ENCODE measurements at regions not wholly inside any gene's neighbourhood (a gene's known extent, or its start where the extent isn't known, plus 50 kb on each side); places are given as distances from the start of the nearest gene placed in this dataset.

DNA sequence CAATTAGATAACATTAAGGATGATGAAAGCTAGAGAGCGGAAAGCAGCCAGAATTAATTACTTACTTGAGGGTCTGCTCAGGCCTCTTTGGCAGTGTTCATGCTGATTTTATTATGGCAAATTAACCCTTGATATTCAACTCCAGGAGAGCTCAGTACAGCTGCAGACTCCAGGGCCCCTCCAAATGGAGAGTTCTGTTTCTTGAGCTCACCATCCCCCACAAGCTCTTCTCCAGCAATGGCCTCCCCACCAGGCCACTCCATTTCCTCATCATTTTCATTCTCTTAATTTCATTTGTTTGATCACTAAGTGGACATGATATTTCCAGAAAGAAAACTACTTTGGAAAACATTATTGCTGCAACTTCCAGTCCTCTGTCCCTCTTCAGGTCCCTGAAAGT is 513.3 kb upstream of the NOX3 start:
- Mint-ChIP-seq H3K4me3 (ENCODE audit: low read depth, unreplicated experiment) (no peak overlapping the region), H3K27ac (ENCODE audit: unreplicated experiment) (no peak overlapping the region), H3K27me3 (ENCODE audit: unreplicated experiment) (no peaks in the 10 kb centered on the region), H3K4me1 (ENCODE audit: low read depth, unreplicated experiment) (no peaks in the 10 kb centered on the region), H3K9me3 (ENCODE audit: low read depth, unreplicated experiment) (peaks cover 4% of the 10 kb centered on the region), H3K36me3 (ENCODE audit: insufficient read depth, unreplicated experiment) (no peaks in the 10 kb centered on the region)
- DNase-seq: no peak
- CTCF ChIA-PET: interaction anchor here (0.6 kb wide), 1 partner anchor 274 kb away, joined by 3 read pairs; no protein-coding TSS in a partner anchor
- TF ChIP-seq, protein P1, sequence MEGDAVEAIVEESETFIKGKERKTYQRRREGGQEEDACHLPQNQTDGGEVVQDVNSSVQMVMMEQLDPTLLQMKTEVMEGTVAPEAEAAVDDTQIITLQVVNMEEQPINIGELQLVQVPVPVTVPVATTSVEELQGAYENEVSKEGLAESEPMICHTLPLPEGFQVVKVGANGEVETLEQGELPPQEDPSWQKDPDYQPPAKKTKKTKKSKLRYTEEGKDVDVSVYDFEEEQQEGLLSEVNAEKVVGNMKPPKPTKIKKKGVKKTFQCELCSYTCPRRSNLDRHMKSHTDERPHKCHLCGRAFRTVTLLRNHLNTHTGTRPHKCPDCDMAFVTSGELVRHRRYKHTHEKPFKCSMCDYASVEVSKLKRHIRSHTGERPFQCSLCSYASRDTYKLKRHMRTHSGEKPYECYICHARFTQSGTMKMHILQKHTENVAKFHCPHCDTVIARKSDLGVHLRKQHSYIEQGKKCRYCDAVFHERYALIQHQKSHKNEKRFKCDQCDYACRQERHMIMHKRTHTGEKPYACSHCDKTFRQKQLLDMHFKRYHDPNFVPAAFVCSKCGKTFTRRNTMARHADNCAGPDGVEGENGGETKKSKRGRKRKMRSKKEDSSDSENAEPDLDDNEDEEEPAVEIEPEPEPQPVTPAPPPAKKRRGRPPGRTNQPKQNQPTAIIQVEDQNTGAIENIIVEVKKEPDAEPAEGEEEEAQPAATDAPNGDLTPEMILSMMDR (IDR thresholded peaks at IDR 0.05; ENCODE audit: unreplicated experiment): no peak
- intact Hi-C loops (cut with micrococcal nuclease; ENCODE audit: unreplicated experiment): no loop called here
- no TSS peak for BruUV-seq (replicated peaks)

DNA sequence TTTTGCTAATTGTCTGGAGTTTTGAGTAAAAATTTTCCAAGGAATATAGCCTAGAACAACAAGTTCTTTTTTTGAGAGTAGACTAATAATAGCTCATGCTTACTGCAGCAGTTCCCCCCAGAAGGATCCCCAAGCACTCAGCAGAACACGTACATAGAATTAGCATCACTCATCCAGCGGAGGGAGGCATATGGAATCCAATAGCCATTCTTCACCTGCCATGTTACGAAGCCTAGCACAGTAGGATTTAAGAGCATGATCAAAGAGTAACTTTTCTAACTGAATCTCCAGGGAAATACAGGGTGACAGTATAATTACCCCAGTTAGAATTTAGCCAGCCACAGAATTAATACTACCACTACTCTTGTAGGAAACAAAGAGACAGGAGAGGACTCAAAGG is 511.7 kb upstream of the NOX3 start:
- no peak for DNase-seq
- no peak overlapping the region for H3K4me3 Mint-ChIP-seq (ENCODE audit: low read depth, unreplicated experiment)
- H3K36me3 Mint-ChIP-seq (ENCODE audit: insufficient read depth, unreplicated experiment): no peaks in the 10 kb centered on the region
- H3K27ac Mint-ChIP-seq (ENCODE audit: unreplicated experiment): no peak overlapping the region
- intact Hi-C loops (cut with micrococcal nuclease; ENCODE audit: unreplicated experiment): no loop called here
- peaks cover 7% of the 10 kb centered on the region for H3K9me3 Mint-ChIP-seq (ENCODE audit: low read depth, unreplicated experiment)
- TF ChIP-seq, protein P1 (IDR thresholded peaks at IDR 0.05; ENCODE audit: unreplicated experiment): no peak
- BruUV-seq (replicated peaks): no TSS peak
- H3K27me3 Mint-ChIP-seq (ENCODE audit: unreplicated experiment): no peaks in the 10 kb centered on the region
- CTCF ChIA-PET: no interaction called here
- no peaks in the 10 kb centered on the region for H3K4me1 Mint-ChIP-seq (ENCODE audit: low read depth, unreplicated experiment)

DNA sequence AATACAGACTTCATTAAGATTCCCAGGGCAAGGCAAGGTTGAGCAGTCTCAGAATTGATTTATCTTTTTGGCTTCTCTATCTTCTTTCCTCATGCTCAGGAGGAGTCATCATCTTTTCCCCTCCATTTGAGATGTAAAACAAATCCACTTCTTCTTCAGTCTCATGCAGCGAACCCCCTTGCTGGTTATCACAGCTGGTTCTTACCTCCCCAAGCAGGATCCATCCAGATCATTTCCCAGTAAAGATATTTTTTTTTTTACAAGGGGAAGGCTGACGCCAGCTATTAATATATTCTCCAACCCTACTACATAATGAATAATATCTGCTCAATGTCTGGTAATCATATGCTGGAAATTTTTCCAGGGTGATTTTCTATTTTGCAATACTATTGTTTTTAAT is 508.9 kb upstream of the NOX3 start:
- no peak overlapping the region for H3K4me3 Mint-ChIP-seq (ENCODE audit: low read depth, unreplicated experiment)
- TF ChIP-seq, protein P1 (IDR thresholded peaks at IDR 0.05; ENCODE audit: unreplicated experiment): no peak
- H3K4me1 Mint-ChIP-seq (ENCODE audit: low read depth, unreplicated experiment): peaks cover 9% of the 10 kb centered on the region
- peaks cover 5% of the 10 kb centered on the region for H3K36me3 Mint-ChIP-seq (ENCODE audit: insufficient read depth, unreplicated experiment)
- H3K27ac Mint-ChIP-seq (ENCODE audit: unreplicated experiment): no peak overlapping the region
- intact Hi-C loops (cut with micrococcal nuclease; ENCODE audit: unreplicated experiment): no loop called here
- peaks cover 10% of the 10 kb centered on the region for H3K9me3 Mint-ChIP-seq (ENCODE audit: low read depth, unreplicated experiment)
- CTCF ChIA-PET: no interaction called here
- DNase-seq: no peak
- H3K27me3 Mint-ChIP-seq (ENCODE audit: unreplicated experiment): no peaks in the 10 kb centered on the region
- BruUV-seq (replicated peaks): no TSS peak

DNA sequence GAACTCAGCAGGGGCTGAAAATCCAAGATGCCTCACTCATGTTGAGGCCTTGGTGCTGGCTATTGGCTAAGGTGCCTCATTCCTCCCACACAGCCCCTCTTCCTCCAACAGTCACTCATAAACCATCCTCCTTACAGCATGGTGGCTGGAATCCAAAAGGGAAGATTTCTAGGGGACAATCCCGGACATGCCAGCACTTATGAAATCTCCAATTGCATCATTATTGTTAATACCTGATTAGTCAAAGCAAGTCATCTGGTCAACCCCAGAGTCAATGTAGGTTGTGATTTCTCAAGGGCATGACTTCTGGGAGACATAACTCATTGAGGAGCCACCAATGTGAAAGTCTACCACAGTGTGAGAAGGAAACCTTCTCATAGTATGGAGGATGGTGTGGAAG is 506.6 kb upstream of the NOX3 start:
- no peak overlapping the region for H3K4me3 Mint-ChIP-seq (ENCODE audit: low read depth, unreplicated experiment)
- intact Hi-C loops (cut with micrococcal nuclease; ENCODE audit: unreplicated experiment): no loop called here
- DNase-seq: no peak
- H3K36me3 Mint-ChIP-seq (ENCODE audit: insufficient read depth, unreplicated experiment): peaks cover 5% of the 10 kb centered on the region
- CTCF ChIA-PET: no interaction called here
- BruUV-seq (replicated peaks): no TSS peak
- H3K4me1 Mint-ChIP-seq (ENCODE audit: low read depth, unreplicated experiment): peaks cover 11% of the 10 kb centered on the region
- TF ChIP-seq, protein P1 (IDR thresholded peaks at IDR 0.05; ENCODE audit: unreplicated experiment): no peak
- no peak overlapping the region for H3K27ac Mint-ChIP-seq (ENCODE audit: unreplicated experiment)
- H3K27me3 Mint-ChIP-seq (ENCODE audit: unreplicated experiment): no peaks in the 10 kb centered on the region
- peaks cover 10% of the 10 kb centered on the region for H3K9me3 Mint-ChIP-seq (ENCODE audit: low read depth, unreplicated experiment)
